ENCODE measurements at regions not wholly inside any gene's neighbourhood (a gene's known extent, or its start where the extent isn't known, plus 50 kb on each side); places are given as distances from the start of the nearest gene placed in this dataset.
"Not testable (repeated sequence)": the region's sequence is repeated elsewhere in the genome, so short reads cannot be mapped to it uniquely, and the experiment has no call there.

GRCh38 chr13:79642596-79642995, 161.6 kb downstream of the NDFIP2 start:
- no peak for DNase-seq

- DNase-seq, result no peak
Measured at GRCh38 chr13:79637133-79637763, 156.3 kb downstream of the NDFIP2 start.

GRCh38 chr13:79631051-79631659, 150.2 kb downstream of the NDFIP2 start:
- DNase-seq, result no peak

- no peak for DNase-seq
Measured at GRCh38 chr13:79628463-79628862, 147.5 kb downstream of the NDFIP2 start.

GRCh38 chr13:79626924-79627323, 146.0 kb downstream of the NDFIP2 start:
- DNase-seq, result no peak

GRCh38 chr13:79625517-79625916, 144.6 kb downstream of the NDFIP2 start:
- DNase-seq, result no peak

GRCh38 chr13:79621902-79622301, 140.9 kb downstream of the NDFIP2 start:
- DNase-seq, result no peak

GRCh38 chr13:79621449-79621848, 140.5 kb downstream of the NDFIP2 start:
- DNase-seq, result no peak

GRCh38 chr13:79614250-79614918, 133.4 kb downstream of the NDFIP2 start:
- no peak for DNase-seq

GRCh38 chr13:79612604-79613003, 131.6 kb downstream of the NDFIP2 start:
- no peak for DNase-seq

- DNase-seq, result not testable (repeated sequence)
Measured at GRCh38 chr13:79607895-79608294, 126.9 kb downstream of the NDFIP2 start.

All from right forelimb (tissue), 1 donor.